Liver (tissue), 3 donors: ENCODE measurements at regions not wholly inside any gene's neighbourhood (a gene's known extent, or its start where the extent isn't known, plus 50 kb on each side); places are given as distances from the start of the nearest gene placed in this dataset.

ENCODE experiments used
- EGR1 ChIP-seq, 2 donors: IDR thresholded peaks; 2 replicates each; pipeline ENCODE4 v1.6.1; 2016 to 2018; ENCODE audit warnings: antibody characterized with exemption in 2 of 2, low read depth in 2 of 2
- GABPA ChIP-seq, 2 donors: IDR thresholded peaks in 1 of 2; conservative IDR thresholded peaks in 1 of 2; 2 replicates each; pipeline ENCODE4 v1.6.1; 2016; ENCODE audit warnings: antibody characterized with exemption in 2 of 2, mild to moderate bottlenecking in 1 of 2, moderate library complexity in 1 of 2
- JUND ChIP-seq, 2 donors: IDR thresholded peaks; 2 replicates each; pipeline ENCODE4 v1.6.1; 2016; ENCODE audit warnings: antibody characterized with exemption in 2 of 2
- RAD21 ChIP-seq, 2 donors: IDR thresholded peaks; 2 replicates each; pipeline ENCODE4 v1.6.1; 2016; ENCODE audit warnings: antibody characterized with exemption in 2 of 2, mild to moderate bottlenecking in 2 of 2
- SP1 ChIP-seq: IDR thresholded peaks from 2 replicates; pipeline ENCODE4 v1.6.1; 2018; ENCODE audit warnings: antibody characterized with exemption, mild to moderate bottlenecking
- TAF1 ChIP-seq: conservative IDR thresholded peaks from 2 replicates; pipeline ENCODE4 v1.6.1; 2016; ENCODE audit warnings: antibody characterized with exemption, mild to moderate bottlenecking
- YY1 ChIP-seq: IDR thresholded peaks from 2 replicates; pipeline ENCODE4 v1.6.1; 2016; ENCODE audit warnings: antibody characterized with exemption, mild to moderate bottlenecking
- TF ChIP-seq, protein P1 (sequence below): fragments of 150-350 bp; IDR thresholded peaks from 2 replicates; pipeline ENCODE4 v1.5.1; 2017; ENCODE audit warnings: improper control_type of control experiment, low read depth, low read length; ENCODE audit not compliant: missing input control
- TF ChIP-seq, protein P2 (sequence below): IDR thresholded peaks from 2 replicates; pipeline ENCODE4 v1.6.1; 2016; ENCODE audit warnings: antibody characterized with exemption, mild to moderate bottlenecking
- TF ChIP-seq, protein P3 (sequence below): IDR thresholded peaks from 2 replicates; pipeline ENCODE4 v1.6.1; 2016; ENCODE audit warnings: antibody characterized with exemption
- TF ChIP-seq, protein P4 (sequence below): IDR thresholded peaks from 2 replicates; pipeline ENCODE4 v1.6.1; 2016; ENCODE audit warnings: antibody characterized with exemption
- TF ChIP-seq, protein P5 (sequence below): IDR thresholded peaks from 2 replicates; pipeline ENCODE4 v1.6.1; 2016; ENCODE audit warnings: antibody characterized with exemption
- donor health status: healthy.
- donor health status: healthy.

DNA sequence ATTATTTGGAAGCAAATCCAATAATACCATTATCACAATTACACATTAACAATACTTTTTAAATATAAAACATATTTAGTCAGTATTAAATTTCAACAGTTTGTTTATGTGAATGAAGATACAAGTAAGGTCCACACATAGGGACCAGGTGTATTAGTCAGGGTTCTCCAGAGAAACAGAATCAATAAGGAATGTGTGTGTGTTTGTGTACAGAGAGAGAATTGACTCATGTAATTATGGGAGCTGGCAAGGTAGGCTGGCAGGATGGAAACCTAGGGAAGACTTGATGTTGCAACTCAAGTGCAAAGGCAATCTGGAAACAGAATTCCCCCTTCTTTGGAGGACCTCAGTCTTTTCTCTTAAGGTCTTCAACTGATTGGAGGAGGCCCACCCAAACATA, 123.2 kb upstream of the OTX2 start:
- no peak for TF ChIP-seq TAF1
- TF ChIP-seq GABPA (IDR thresholded peaks at IDR 0.05 in 1 of 2, conservative IDR thresholded peaks at IDR 0.05 in 1 of 2) = no peak
- TF ChIP-seq, protein P1, sequence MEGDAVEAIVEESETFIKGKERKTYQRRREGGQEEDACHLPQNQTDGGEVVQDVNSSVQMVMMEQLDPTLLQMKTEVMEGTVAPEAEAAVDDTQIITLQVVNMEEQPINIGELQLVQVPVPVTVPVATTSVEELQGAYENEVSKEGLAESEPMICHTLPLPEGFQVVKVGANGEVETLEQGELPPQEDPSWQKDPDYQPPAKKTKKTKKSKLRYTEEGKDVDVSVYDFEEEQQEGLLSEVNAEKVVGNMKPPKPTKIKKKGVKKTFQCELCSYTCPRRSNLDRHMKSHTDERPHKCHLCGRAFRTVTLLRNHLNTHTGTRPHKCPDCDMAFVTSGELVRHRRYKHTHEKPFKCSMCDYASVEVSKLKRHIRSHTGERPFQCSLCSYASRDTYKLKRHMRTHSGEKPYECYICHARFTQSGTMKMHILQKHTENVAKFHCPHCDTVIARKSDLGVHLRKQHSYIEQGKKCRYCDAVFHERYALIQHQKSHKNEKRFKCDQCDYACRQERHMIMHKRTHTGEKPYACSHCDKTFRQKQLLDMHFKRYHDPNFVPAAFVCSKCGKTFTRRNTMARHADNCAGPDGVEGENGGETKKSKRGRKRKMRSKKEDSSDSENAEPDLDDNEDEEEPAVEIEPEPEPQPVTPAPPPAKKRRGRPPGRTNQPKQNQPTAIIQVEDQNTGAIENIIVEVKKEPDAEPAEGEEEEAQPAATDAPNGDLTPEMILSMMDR = no peak
- no peak for TF ChIP-seq YY1
- TF ChIP-seq RAD21 (IDR thresholded peaks at IDR 0.05) = no peak
- TF ChIP-seq, protein P2, sequence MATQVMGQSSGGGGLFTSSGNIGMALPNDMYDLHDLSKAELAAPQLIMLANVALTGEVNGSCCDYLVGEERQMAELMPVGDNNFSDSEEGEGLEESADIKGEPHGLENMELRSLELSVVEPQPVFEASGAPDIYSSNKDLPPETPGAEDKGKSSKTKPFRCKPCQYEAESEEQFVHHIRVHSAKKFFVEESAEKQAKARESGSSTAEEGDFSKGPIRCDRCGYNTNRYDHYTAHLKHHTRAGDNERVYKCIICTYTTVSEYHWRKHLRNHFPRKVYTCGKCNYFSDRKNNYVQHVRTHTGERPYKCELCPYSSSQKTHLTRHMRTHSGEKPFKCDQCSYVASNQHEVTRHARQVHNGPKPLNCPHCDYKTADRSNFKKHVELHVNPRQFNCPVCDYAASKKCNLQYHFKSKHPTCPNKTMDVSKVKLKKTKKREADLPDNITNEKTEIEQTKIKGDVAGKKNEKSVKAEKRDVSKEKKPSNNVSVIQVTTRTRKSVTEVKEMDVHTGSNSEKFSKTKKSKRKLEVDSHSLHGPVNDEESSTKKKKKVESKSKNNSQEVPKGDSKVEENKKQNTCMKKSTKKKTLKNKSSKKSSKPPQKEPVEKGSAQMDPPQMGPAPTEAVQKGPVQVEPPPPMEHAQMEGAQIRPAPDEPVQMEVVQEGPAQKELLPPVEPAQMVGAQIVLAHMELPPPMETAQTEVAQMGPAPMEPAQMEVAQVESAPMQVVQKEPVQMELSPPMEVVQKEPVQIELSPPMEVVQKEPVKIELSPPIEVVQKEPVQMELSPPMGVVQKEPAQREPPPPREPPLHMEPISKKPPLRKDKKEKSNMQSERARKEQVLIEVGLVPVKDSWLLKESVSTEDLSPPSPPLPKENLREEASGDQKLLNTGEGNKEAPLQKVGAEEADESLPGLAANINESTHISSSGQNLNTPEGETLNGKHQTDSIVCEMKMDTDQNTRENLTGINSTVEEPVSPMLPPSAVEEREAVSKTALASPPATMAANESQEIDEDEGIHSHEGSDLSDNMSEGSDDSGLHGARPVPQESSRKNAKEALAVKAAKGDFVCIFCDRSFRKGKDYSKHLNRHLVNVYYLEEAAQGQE = no peak
- TF ChIP-seq, protein P3, sequence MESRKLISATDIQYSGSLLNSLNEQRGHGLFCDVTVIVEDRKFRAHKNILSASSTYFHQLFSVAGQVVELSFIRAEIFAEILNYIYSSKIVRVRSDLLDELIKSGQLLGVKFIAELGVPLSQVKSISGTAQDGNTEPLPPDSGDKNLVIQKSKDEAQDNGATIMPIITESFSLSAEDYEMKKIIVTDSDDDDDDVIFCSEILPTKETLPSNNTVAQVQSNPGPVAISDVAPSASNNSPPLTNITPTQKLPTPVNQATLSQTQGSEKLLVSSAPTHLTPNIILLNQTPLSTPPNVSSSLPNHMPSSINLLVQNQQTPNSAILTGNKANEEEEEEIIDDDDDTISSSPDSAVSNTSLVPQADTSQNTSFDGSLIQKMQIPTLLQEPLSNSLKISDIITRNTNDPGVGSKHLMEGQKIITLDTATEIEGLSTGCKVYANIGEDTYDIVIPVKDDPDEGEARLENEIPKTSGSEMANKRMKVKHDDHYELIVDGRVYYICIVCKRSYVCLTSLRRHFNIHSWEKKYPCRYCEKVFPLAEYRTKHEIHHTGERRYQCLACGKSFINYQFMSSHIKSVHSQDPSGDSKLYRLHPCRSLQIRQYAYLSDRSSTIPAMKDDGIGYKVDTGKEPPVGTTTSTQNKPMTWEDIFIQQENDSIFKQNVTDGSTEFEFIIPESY = no peak
- TF ChIP-seq, protein P4, sequence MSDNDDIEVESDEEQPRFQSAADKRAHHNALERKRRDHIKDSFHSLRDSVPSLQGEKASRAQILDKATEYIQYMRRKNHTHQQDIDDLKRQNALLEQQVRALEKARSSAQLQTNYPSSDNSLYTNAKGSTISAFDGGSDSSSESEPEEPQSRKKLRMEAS = no peak
- TF ChIP-seq, protein P5, sequence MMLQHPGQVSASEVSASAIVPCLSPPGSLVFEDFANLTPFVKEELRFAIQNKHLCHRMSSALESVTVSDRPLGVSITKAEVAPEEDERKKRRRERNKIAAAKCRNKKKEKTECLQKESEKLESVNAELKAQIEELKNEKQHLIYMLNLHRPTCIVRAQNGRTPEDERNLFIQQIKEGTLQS = no peak
- no peak for TF ChIP-seq EGR1 (IDR thresholded peaks at IDR 0.05; ENCODE audit: low read depth in 2 of 2)
- TF ChIP-seq JUND (IDR thresholded peaks at IDR 0.05) = no peak
- TF ChIP-seq SP1 = no peak
